Right lobe of liver (tissue), 4 donors: ENCODE measurements at regions not wholly inside any gene's neighbourhood (a gene's known extent, or its start where the extent isn't known, plus 50 kb on each side); places are given as distances from the start of the nearest gene placed in this dataset.

Experiments
- POLR2A ChIP-seq: fragments of 450-650 bp; IDR thresholded peaks from one replicate; pipeline ENCODE4 v1.6.1; 2017; ENCODE audit warnings: antibody characterized with exemption, mild to moderate bottlenecking
- TF ChIP-seq, protein P1 (sequence below), 4 donors: fragments of 200-600 bp in 3 of 4; fragments of 450-650 bp in 1 of 4; IDR thresholded peaks; one replicate each; pipeline versions ENCODE4 v1.5.1 to v1.8.0; 2016 to 2022; ENCODE audit warnings: antibody characterized with exemption in 4 of 4, mild to moderate bottlenecking in 2 of 4
- donor health status: DM: no; HTN: no; CAD: no.
- donor health status: DM: no; HTN: no; CAD: no.
- donor health status: DM: no; HTN: yes; CAD: no.

DNA sequence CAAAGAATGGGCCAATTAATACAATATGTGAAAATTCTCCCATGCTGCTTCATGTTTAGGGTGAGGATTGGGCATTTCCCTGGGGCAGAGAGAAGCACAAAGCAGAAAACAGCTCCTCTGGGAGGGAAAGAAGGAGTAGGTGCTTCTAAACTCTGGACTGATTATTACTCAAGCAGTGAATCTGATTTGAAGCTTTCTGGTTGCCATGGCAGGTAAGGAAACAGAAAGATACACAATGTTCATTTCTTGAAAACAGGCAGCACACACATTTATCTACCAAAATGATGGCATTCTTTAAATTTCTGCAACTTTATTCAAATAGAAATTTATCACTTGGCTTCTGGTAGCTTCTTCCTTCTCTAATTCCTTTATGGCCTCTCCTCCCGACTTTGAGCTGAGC lies 305.4 kb upstream of the CHD6 start:
- TF ChIP-seq, protein P1, sequence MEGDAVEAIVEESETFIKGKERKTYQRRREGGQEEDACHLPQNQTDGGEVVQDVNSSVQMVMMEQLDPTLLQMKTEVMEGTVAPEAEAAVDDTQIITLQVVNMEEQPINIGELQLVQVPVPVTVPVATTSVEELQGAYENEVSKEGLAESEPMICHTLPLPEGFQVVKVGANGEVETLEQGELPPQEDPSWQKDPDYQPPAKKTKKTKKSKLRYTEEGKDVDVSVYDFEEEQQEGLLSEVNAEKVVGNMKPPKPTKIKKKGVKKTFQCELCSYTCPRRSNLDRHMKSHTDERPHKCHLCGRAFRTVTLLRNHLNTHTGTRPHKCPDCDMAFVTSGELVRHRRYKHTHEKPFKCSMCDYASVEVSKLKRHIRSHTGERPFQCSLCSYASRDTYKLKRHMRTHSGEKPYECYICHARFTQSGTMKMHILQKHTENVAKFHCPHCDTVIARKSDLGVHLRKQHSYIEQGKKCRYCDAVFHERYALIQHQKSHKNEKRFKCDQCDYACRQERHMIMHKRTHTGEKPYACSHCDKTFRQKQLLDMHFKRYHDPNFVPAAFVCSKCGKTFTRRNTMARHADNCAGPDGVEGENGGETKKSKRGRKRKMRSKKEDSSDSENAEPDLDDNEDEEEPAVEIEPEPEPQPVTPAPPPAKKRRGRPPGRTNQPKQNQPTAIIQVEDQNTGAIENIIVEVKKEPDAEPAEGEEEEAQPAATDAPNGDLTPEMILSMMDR (IDR thresholded peaks at IDR 0.05) = no peak
- TF ChIP-seq POLR2A = no peak
